ENCODE measurements at regions not wholly inside any gene's neighbourhood (a gene's known extent, or its start where the extent isn't known, plus 50 kb on each side); places are given as distances from the start of the nearest gene placed in this dataset.
"Not testable (repeated sequence)": the region's sequence is repeated elsewhere in the genome, so short reads cannot be mapped to it uniquely, and the experiment has no call there.

GRCh38 chr17:21470422-21470821 lies 94.3 kb downstream of the KCNJ12 start:
- FAIRE-seq; DNase-seq (ENCODE audit: low read depth); H3K4me3 ChIP-seq (ENCODE audit: low read depth, low read length); H3K27me3 ChIP-seq (ENCODE audit: control insufficient read depth, insufficient read depth, low read length); H3K36me3 ChIP-seq (ENCODE audit: control insufficient read depth, insufficient read depth, low read length): not testable (repeated sequence)

GRCh38 chr17:21470861-21471260 lies 94.7 kb downstream of the KCNJ12 start:
- H3K27me3 ChIP-seq (ENCODE audit: control insufficient read depth, insufficient read depth, low read length): no peaks in the 10 kb centered on the region
- no peak overlapping the region for H3K4me3 ChIP-seq (ENCODE audit: low read depth, low read length)
- DNase-seq (ENCODE audit: low read depth) (no peak), FAIRE-seq (no peak)
- TF ChIP-seq, protein P1, sequence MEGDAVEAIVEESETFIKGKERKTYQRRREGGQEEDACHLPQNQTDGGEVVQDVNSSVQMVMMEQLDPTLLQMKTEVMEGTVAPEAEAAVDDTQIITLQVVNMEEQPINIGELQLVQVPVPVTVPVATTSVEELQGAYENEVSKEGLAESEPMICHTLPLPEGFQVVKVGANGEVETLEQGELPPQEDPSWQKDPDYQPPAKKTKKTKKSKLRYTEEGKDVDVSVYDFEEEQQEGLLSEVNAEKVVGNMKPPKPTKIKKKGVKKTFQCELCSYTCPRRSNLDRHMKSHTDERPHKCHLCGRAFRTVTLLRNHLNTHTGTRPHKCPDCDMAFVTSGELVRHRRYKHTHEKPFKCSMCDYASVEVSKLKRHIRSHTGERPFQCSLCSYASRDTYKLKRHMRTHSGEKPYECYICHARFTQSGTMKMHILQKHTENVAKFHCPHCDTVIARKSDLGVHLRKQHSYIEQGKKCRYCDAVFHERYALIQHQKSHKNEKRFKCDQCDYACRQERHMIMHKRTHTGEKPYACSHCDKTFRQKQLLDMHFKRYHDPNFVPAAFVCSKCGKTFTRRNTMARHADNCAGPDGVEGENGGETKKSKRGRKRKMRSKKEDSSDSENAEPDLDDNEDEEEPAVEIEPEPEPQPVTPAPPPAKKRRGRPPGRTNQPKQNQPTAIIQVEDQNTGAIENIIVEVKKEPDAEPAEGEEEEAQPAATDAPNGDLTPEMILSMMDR (IDR thresholded peaks at IDR 0.05; ENCODE audit: insufficient read depth, low read length, severe bottlenecking): no peak
- H3K36me3 ChIP-seq (ENCODE audit: control insufficient read depth, insufficient read depth, low read length): no peaks in the 10 kb centered on the region

- Histone ChIP-seq H3K4me3 (ENCODE audit: low read depth, low read length) (no peak overlapping the region), H3K36me3 (ENCODE audit: control insufficient read depth, insufficient read depth, low read length) (no peaks in the 10 kb centered on the region), H3K27me3 (ENCODE audit: control insufficient read depth, insufficient read depth, low read length) (no peaks in the 10 kb centered on the region)
- TF ChIP-seq, protein P1 (IDR thresholded peaks at IDR 0.05; ENCODE audit: insufficient read depth, low read length, severe bottlenecking): no peak
- no peak for FAIRE-seq
- no peak for DNase-seq (ENCODE audit: low read depth)
Observed at GRCh38 chr17:21474815-21475214, 98.7 kb downstream of the KCNJ12 start.

DNA sequence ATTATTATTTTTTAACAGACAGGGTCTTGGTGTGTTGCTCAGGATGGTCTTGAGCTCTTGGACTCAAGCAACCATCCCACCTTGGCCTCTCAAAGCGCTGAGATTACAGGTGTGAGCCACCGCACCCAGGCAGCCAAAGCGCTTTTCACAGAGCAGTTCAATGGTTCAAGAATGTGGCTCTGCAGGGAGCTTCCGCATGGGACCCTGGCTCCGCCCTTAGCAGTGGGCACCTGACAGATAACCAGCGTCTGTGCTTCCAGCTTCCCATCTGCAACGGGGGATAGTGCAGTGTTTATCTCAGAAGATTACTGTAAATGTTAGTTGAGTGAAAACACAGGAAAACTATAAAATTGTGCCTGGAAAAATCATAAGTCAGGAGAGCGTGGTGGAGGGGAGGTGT lies 99.4 kb downstream of the KCNJ12 start:
- FAIRE-seq: no peak

DNA sequence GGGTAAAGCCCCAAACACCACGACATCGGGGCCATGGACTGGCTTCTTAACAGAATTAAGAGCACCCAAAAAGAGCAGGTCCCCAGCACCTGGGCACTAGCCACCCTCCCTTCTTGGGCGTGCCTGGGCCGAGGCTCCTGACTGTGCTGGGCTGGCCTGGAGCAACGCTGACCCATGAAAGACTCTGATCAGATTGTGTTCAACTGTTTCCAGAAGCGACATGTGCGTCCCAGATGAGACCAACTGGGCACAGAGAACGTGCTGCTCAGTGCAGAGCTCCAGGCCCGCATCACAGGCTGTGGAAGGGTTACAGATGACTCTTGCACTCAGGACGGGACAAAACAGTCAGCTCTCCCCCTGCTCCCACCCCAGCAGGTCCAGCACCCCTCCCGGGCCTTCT lies 100.7 kb downstream of the KCNJ12 start:
- TF ChIP-seq, protein P1 (IDR thresholded peaks at IDR 0.05; ENCODE audit: insufficient read depth, low read length, severe bottlenecking): no peak
- no peak for FAIRE-seq
- H3K27me3 ChIP-seq (ENCODE audit: control insufficient read depth, insufficient read depth, low read length): no peaks in the 10 kb centered on the region
- H3K36me3 ChIP-seq (ENCODE audit: control insufficient read depth, insufficient read depth, low read length): no peaks in the 10 kb centered on the region
- H3K4me3 ChIP-seq (ENCODE audit: low read depth, low read length): no peak overlapping the region
- DNase-seq (ENCODE audit: low read depth): no peak

More for the DNA sequence above, 99.4 kb downstream of the KCNJ12 start:
- DNase-seq (ENCODE audit: low read depth): no peak
- no peaks in the 10 kb centered on the region for H3K27me3 ChIP-seq (ENCODE audit: control insufficient read depth, insufficient read depth, low read length)
- no peak overlapping the region for H3K4me3 ChIP-seq (ENCODE audit: low read depth, low read length)
- TF ChIP-seq, protein P1 (IDR thresholded peaks at IDR 0.05; ENCODE audit: insufficient read depth, low read length, severe bottlenecking): no peak
- no peaks in the 10 kb centered on the region for H3K36me3 ChIP-seq (ENCODE audit: control insufficient read depth, insufficient read depth, low read length)

- FAIRE-seq (no peak), DNase-seq (ENCODE audit: low read depth) (no peak)
- Histone ChIP-seq H3K4me3 (ENCODE audit: low read depth, low read length) (no peak overlapping the region), H3K27me3 (ENCODE audit: control insufficient read depth, insufficient read depth, low read length) (no peaks in the 10 kb centered on the region), H3K36me3 (ENCODE audit: control insufficient read depth, insufficient read depth, low read length) (no peaks in the 10 kb centered on the region)
- TF ChIP-seq, protein P1 (IDR thresholded peaks at IDR 0.05; ENCODE audit: insufficient read depth, low read length, severe bottlenecking): no peak
Observed at GRCh38 chr17:21482189-21482865, 106.2 kb downstream of the KCNJ12 start.

- H3K4me3 ChIP-seq (ENCODE audit: low read depth, low read length); H3K27me3 ChIP-seq (ENCODE audit: control insufficient read depth, insufficient read depth, low read length); DNase-seq (ENCODE audit: low read depth); H3K36me3 ChIP-seq (ENCODE audit: control insufficient read depth, insufficient read depth, low read length): not testable (repeated sequence)
- peak; percentile 94 for FAIRE-seq
Observed at GRCh38 chr17:21488043-21488442, 111.9 kb downstream of the KCNJ12 start.
